NCI-H2081 (cell line): ENCODE measurements at regions not wholly inside any gene's neighbourhood (a gene's known extent, or its start where the extent isn't known, plus 50 kb on each side); places are given as distances from the start of the nearest gene placed in this dataset.
A peak's percentile ranks its signal among the peaks of the same experiment; 100 is the strongest.

Source experiments
- DNase-seq, 2 experiments: peaks; one replicate each; lab custom pipeline; 2025; lab: John Stamatoyannopoulos, UW

DNA sequence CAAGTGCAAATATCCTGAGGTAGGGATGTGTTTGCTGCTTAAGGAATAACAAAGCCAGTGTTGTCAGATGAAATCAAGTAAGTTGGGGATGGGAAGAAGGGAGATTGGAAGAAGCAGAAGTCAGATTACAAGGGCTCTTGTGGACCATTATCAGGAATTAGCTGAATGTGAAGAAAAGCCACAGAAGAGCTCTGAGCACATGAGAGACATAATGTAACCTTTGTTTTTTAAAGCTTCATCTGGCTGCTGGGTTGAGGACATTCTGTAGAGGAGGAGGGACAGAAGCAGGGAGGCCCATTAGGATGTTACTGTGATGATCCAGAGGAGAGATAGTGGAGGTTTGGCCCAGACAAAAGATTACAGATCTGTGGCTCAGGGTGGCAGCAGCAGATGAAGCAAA, 111.7 kb downstream of the DUSP10 start:
- no peak for DNase-seq

DNA sequence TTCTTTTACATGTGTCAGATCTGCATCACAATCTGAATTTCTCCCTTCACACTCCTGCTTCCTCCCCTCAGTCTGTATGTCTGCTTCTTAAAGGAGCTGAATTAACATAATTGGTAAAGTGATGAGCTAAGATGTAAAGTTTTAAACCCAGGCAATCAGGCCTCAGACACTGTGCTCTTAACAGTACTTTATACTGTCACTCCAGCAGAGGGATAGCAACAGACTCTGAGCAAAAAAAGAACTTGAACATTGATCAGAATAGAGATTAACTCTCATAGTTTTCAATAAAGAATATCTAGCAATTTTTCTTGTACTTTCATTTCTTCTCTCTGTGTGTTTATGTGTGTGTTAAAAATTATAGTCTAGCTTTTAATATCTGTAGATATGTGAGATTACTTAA, 110.3 kb downstream of the DUSP10 start:
- DNase-seq = no peak

DNA sequence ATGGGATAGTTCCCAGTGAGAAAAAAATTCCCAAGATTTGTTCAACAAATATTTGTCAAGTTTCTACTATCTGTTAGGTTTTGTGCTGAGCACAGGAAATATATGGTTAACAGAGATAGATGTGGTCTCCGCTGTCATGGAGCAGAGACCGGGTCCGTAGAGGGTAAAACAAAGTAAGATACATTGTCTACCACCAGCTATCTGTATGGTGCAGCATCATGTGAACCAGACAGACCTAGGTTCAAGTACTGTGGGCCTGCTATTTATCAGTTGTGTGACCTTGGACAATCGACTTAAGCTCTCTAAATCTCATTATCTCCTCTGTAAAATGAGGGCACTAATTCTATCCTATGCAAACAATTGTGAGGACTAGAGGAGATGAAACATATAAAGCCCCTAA, 109.8 kb downstream of the DUSP10 start:
- DNase-seq = no peak

DNA sequence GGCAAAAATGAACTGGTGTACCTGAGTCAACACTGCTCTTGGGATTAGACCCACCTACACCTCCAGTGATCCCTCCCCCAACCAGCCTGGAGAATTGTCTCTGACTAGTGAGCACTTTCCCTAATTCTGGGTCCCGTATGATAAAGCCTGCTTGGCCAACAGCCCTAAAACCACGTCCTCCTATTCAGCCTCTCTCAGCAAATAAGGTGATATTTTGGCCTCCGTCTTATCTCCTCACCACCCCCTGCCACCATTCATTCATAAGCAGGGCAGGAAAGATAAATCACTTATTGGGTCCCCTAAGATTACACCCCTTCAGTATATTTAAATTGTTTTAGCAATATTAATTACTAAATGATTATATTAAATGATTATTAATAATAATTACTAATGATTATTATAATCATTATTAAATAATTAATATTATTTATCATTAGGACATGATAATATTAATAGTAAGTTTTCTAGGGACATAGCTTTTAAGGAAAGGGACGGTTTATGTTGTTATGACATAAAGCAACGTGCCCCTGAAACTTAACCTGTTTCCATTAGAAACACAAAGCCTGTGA, 108.0 kb downstream of the DUSP10 start:
- DNase-seq = no peak

DNA sequence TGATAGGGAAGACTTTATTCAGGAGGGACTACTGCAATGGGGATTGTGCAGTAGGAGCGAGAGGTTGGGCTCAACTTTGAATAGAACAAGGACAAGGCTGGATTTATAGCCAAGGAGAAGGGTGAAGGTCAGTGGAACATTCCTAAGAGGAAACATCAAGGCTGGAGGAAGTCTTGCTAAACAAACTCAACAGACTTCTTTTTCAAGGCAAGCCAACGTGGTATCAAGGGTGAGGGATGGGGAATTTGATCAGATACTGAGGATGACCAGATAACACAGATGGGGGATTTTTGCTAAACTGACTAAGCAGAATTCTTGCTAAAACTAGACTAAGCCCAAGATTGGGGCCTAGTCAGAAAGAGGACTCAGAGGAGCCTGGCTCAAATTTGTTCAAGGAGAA, 107.3 kb downstream of the DUSP10 start:
- no peak for DNase-seq

DNA sequence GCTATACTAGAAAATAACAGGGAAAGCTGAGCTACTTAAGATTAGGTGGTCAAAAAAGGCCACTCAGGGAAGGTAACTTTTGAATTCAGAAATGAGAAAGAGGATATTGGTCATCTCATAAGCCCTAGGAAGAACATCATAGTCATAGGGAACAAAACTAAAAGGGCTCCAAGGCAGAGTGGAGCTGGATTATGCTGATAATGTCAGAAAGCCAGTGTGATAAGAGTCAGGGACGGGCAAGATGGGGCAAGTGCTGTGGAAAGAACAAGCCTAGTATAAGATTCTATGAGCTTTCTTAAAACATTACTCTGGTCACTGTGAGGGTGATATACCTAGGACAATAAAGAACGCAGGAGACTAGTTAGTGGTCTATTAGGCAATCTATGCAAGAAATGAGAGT, 106.6 kb downstream of the DUSP10 start:
- no peak for DNase-seq

DNA sequence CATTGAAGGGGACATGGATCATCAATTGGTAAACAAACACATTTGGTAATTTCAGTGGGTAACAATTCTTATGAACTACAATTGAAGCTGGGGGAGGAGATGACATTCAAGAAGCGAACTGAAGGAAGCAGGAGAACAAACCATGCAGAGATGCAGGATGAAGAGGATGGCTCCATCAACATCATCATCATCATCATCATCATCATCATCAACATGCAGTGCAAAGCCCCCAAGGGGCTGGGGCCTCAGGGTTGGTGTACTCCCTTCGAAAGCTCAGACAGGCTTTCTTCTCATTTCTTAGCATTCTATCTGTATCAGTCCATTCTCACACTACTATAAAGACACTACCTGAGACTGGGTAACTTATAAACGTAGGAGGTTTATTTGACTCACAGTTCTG, 105.8 kb downstream of the DUSP10 start:
- no peak for DNase-seq

DNA sequence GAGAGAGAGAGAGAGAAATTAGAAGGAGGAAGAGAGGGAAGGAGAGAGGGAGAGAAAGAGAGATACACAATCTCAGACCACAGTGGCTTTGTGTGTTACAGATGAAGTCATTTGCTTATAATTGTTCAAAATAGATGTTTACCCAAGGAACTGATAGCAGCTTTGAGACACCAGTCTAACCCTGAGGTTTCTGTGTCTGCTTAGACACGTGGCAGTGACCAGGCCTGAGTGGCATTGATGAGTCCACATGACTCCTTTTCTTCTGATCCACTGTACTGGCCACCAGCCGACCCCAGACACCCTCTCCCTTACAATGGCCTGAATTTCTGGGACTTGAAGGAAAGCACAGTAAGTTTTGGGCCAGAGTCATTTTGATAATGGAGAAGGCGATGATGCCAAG, 104.9 kb downstream of the DUSP10 start:
- no peak for DNase-seq

DNA sequence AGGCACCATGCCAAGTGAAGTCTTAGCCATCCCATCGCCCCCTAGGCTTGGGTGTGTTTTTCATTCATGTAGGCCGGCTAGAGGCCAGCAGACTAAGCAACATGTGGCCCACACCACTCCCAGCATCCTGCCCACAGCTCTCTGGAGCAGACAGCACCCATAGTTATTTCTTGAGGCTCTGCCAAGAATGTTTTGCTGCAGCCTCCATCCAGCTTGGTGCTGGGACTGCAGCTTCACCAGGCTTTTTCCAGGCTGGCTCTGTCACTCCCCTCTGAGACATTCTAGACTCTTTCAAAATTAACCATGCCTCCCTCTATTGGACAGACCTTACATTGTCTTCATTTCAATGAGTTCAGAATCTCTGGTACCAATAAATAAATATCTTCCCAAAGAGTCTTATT, 104.2 kb downstream of the DUSP10 start:
- DNase-seq = no peak

DNA sequence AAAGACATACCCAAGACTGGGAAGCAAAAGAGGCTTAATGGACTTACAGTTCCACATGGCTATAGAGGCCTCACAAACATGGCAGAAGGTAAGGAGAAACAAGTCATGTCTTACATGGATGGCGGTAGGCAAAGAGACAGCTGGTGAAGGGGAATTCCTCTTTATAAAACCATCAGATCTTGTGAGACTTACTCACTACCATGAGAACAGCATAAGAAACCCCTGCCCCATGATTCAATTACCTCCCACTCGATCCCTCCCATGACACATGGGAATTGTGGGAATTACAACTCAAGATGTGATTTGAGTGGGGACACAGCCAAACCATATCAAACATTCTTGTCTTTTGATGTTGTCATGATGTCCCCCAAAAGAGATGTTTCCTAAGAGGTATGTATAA, 103.3 kb downstream of the DUSP10 start:
- no peak for DNase-seq

DNA sequence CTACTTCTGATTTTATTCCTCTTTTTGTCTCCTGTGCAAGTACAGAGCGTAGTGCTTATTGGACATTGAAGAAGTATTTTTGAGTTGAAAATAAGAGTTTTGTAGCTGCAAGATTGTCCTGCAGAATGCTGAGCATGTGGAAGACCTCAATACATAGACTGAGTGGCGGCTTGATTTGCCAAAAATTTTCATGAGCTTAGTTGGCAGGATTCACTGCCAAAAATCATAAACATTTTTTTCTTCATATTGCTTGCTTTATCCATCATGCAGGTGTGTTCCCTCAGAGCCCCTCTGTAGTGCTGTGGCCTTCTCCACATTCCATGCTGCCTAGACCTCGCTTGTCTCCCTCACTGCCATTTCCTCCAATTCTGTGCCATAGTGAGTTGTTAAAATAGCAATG, 100.1 kb downstream of the DUSP10 start:
- DNase-seq = no peak

DNA sequence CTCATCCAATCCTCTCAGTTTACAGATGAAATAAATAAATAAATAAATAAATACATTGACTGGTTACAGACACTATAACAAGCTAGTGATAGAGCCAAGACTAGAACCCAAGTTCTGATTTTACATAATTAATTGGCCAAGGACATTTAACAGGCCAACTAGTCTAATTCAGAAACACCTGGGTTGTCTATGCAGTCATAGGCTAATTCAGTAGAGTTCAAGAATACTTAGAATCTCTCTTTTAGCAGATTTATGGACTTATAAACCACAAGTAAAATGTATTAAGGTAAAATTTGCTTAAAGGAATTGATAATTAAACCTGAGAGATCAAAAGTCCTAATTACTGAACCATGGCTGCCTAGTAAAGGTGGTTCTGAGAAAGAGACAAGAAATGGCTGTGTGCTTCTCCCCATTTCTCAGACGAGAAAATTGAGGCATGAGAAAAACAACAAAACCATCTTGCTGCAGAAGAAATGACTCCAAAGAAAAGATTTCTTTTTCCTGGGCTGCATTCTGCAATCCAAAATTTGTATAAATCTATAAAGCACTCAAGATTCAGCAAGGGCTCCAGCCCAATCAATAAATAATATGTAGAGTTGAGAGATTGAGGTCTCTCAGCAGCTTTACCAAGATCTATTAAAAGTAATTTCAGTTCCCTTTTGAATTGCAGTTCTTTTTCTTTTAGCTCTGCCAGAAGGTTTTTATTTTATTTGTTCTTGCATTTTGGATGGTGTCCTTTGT, 98.3 kb downstream of the DUSP10 start:
- DNase-seq = no peak

DNA sequence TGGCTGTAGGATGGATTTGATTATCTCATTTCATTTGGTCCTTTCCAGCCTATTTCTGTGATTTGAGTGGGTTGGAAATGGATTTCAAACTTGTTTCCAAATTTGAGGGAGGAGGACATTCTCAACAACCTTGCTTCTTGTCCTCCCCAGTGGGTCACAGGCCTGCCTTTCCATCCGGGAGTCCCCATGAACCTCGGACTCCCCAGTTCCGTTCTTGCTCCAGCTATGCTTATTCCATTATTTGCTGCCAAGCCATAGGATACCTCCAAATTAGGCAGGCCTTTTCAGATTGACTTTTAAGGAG, 97.8 kb downstream of the DUSP10 start:
- no peak for DNase-seq

DNA sequence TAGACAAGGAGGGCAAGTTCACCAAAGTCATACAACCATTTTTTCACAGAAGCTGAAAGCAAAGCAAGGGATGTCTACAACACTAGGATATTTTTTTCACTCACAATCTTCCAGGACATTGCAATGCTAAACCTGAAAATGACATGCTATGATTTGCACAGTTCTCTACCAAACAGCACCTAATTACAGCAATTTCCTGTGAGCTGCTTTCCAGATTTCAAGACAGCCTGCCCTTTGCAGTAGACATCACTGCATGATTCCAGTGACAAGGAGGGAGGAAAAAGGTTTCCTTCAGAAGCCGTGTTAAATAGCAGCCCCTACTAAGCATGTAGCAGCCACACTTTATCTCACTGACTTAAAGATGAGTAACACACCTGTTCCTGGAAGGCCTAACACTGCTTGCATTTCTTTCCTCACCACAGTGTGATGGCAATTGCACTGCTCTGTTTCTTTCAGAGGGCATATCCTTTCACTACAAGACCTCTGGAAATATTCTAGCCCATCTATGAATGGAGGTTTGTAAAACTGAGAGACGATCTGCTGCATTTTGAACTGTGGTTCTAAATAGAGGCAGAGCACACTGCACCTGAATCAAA, 97.1 kb downstream of the DUSP10 start:
- peak in 1 of 2 experiments; percentile 28 for DNase-seq

DNA sequence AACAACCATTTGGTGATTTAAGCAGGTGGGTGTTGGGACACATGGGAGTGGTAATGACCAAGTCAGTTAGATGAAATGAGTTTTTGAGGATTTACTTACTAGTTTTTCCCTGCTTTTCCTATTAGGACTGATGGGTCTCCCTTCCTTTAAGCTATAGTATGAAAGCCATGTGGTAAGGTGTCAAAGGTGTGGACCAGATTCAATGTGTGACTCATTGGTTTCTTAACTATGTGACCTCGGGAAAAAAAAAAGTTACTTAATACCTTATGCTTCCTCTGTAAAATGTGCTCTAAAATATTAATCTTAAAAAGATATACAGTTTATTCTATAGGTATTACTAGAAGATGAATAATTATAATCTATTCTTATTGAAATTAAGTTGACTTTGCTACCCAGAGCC, 93.7 kb downstream of the DUSP10 start:
- DNase-seq = no peak
